SHP77 treated with DMSO at 0.1 percent for 48 hours (cell line): ENCODE measurements at regions not wholly inside any gene's neighbourhood (a gene's known extent, or its start where the extent isn't known, plus 50 kb on each side); places are given as distances from the start of the nearest gene placed in this dataset.
"Not testable (repeated sequence)": the region's sequence is repeated elsewhere in the genome, so short reads cannot be mapped to it uniquely, and the experiment has no call there.

Source experiments
- DNase-seq: peaks from one replicate; lab custom pipeline; 2025; lab: John Stamatoyannopoulos, UW

GRCh38 chr10:8311526-8312070 is 257.1 kb downstream of the GATA3 start:
- no peak for DNase-seq

- no peak for DNase-seq
These were observed 257.6 kb downstream of the GATA3 start for GRCh38 chr10:8312079-8312478.

GRCh38 chr10:8312781-8313180 is 258.3 kb downstream of the GATA3 start:
- no peak for DNase-seq

GRCh38 chr10:8314486-8314885 is 260.0 kb downstream of the GATA3 start:
- no peak for DNase-seq

DNA sequence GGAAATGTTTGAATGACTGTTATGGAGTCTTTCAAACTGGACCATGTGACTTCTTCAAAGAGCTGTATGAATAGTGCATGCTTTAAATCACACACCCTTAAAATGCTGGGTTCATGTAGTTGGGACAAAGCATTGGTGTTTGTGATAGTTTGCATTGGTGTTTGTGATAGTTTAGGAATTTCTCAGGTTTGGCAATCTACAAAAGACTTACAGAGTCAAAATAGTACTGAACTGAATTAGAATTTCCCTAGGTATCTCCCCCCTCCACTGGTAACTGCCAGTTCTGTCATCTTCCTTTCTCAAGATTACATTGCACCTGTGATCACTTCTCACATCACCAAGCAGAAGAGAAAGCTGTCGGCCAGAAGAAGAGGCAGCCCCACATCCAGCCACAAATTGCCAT is 261.1 kb downstream of the GATA3 start:
- DNase-seq = no peak

DNA sequence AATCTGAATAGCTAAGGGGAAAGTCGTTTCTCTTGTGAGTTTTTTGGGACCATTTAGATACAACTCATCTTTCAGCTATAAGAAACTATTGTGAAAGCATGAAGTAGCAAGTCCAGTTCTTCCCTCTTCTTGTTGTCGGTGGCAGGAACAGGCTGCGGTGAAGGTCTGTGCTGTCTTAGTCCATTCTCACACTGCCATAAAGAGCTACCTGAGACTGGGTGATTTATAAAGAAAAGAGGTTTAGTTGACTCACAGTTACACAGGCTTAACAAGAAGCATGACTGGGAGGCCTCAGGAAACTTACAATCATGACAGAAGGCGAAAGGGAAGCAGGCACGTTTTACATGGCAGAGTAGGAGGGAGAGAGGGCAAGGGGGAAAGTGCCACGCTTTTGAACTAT is 261.8 kb downstream of the GATA3 start:
- no peak for DNase-seq

- not testable (repeated sequence) for DNase-seq
These were observed 263.9 kb downstream of the GATA3 start for GRCh38 chr10:8318429-8318828.

GRCh38 chr10:8318956-8319355 is 264.5 kb downstream of the GATA3 start:
- DNase-seq = no peak

- DNase-seq = no peak
These were observed 265.2 kb downstream of the GATA3 start for GRCh38 chr10:8319704-8320103.

- DNase-seq = no peak
These were observed 267.5 kb downstream of the GATA3 start for GRCh38 chr10:8321990-8322389.

- no peak for DNase-seq
These were observed 269.1 kb downstream of the GATA3 start for GRCh38 chr10:8323428-8324054.

DNA sequence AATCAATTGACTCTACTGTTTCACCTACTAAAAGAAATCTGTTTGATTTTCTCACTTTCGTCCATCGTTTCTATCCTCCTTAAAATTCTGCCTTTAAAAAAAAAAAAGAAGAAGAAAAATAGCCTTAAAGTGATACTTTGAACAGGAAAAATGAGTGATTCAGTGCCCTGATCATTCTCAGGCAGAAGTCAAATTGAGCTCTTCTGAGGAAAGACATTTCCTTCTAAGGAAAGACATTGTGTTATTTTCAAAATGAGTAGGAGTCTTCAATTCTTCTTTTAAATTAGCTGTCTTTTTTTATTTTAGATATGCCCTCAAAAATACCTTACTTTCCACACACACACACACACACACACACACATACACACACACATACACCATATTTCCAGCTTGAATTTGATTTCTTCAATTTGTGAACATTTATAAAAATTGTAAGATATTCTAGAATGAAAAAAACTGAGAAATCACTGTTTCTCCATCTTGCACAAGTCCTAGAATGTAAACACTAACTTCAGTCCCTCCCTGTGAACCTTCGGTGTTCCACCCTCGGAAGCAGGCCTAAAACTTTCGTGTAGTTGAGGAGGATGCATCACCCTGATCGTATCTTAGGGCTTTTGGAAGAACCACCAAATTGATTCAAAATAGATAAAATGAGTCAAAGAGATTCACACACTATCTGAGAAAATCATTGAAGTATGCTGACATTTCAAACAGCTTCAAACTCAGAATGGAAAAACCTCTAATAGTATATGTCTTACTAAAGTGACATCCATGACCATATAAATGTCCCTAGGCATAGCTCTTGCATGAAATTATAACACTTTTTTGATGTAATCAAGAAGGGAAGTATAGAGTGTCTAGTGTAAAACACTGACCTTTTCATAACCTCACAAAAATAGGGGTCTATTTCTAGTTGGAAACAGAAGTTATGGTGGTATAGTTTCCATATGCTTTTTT is 270.8 kb downstream of the GATA3 start:
- no peak for DNase-seq

GRCh38 chr10:8326396-8327139 is 272.1 kb downstream of the GATA3 start:
- no peak for DNase-seq

DNA sequence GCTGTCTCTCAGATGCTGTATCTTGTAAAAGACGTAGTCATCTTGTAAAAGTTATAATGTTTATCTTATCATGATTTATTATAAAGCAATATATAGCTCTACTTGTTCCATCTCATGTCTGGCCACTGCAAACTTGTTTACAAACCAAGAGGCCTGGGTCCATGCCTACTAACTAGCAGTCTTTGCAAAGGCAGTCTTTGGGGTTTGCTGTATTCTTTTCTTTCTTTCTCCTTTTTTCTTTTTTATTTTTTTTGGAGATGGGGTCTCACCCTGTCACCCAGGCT is 272.6 kb downstream of the GATA3 start:
- DNase-seq = no peak

DNA sequence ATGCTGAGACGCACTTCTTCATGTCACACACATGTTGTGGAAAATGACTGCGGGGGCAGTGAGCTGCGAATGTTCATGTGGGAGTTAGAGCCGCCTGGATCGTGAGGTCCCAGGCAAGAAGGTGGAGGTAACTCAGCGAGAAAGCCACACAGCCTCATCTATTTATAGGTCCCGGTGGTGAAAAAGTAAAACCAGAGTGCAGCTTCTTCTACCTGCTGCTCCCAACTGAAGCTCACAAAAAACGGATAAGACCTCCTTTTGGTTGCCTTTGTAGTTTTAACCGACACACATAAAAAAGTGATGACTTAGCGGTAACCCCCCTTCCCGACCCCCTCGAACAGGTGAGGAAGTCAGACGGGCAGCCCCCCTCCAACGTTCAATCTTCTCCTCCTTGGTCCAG is 276.9 kb downstream of the GATA3 start:
- no peak for DNase-seq

DNA sequence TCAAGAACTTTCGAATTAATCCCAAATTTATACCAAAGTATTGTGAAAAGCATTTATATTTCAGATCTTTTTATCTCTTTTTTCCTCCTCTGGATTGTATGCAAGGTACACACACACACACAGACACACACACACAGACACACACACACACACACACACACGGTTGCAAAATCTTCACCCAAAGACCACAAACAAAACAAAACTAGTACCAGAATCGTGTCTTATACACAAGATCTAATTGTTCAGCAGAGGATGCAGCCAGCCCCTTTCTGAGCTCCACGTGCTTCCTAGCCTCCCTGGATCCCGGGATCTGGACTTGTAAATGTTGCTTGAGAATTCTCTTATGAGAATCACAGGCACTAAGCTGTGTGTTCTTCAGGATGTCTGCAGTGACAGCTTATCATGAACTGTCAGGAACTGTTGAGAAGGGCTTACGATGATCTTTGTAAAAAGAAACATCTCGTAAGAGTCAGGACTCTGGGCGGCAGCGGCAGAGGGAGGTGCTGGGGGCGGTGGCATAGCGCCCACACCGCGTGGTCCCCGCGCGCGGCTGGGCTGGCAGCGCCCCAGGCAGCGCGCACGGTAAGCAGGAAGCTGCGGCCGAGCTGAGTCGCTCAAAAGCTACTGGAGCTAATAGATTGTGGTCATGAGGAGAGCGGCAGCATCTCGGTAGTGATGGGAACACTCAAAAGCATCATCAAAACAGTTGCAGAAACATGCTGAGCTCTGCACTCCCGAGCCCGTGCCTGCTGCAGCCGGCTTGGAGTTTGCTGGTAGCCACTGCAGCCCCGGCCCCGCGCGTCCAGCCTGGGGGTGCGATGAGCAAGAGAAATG is 277.6 kb downstream of the GATA3 start:
- DNase-seq = no peak

DNA sequence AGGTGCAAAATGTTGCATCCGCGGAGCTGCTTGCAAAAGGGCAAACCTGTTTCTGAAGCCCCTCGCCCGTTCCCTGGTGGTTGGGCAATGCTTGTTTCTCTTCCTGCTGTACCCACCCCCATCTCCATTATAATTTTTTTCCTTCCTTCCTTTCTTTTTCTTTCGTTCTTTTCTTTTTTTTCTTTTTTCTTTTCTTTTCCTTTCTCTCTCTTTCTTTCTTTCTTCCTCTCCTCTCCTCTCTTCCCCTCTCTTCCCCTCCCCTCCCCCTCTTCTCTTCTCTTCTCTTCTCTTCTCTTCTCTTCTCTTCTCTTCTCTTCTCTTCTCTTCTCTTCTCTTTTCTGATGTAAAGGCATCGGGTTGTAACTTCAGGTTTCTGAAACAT is 278.2 kb downstream of the GATA3 start:
- DNase-seq = no peak

GRCh38 chr10:8334631-8335030 is 280.1 kb downstream of the GATA3 start:
- no peak for DNase-seq

- no peak for DNase-seq
These were observed 282.3 kb downstream of the GATA3 start for GRCh38 chr10:8336629-8337331.

DNA sequence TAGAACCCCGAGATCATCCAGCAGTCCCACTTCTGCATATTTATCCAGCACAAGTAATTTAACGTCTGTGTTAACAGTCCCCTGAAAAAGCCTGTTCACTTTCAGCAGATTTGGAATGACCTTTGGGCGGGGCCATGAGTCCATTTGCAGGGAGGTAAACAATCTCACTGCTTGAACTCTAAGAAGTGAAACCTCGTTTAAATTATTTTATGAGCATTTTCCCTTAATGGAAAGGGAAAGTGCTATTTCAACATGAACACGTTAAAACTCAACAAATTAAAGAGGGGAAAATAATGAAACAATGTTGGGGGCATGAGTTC is 282.8 kb downstream of the GATA3 start:
- no peak for DNase-seq

- DNase-seq = no peak
These were observed 283.8 kb downstream of the GATA3 start for GRCh38 chr10:8338177-8338766.
